HG03097 (cell line): ENCODE measurements at regions not wholly inside any gene's neighbourhood (a gene's known extent, or its start where the extent isn't known, plus 50 kb on each side); places are given as distances from the start of the nearest gene placed in this dataset.
"Not testable (repeated sequence)": the region's sequence is repeated elsewhere in the genome, so short reads cannot be mapped to it uniquely, and the experiment has no call there.

Experiments used
- ATAC-seq: cut with Tn5 transposase; IDR thresholded peaks from one replicate; pipeline ENCODE4 v1.9.1; 2021; ENCODE audit not compliant: unreplicated experiment, low FRiP score

GRCh38 chr10:52979295-52979990 is 206.9 kb upstream of the MBL2 start:
- ATAC-seq, result no peak

- no peak for ATAC-seq
These were observed 205.0 kb upstream of the MBL2 start for GRCh38 chr10:52977581-52977980.

- no peak for ATAC-seq
These were observed 195.5 kb upstream of the MBL2 start for GRCh38 chr10:52967806-52968795.

- no peak for ATAC-seq
These were observed 194.3 kb upstream of the MBL2 start for GRCh38 chr10:52966904-52967303.

- peak; percentile 99 for ATAC-seq
These were observed 193.4 kb upstream of the MBL2 start for GRCh38 chr10:52965938-52966401.

- ATAC-seq, result no peak
These were observed 192.9 kb upstream of the MBL2 start for GRCh38 chr10:52965509-52965908.

GRCh38 chr10:52961323-52961722 is 188.7 kb upstream of the MBL2 start:
- no peak for ATAC-seq

- ATAC-seq, result no peak
These were observed 187.2 kb upstream of the MBL2 start for GRCh38 chr10:52959810-52960209.

- ATAC-seq, result no peak
These were observed 184.3 kb upstream of the MBL2 start for GRCh38 chr10:52956861-52957260.

- ATAC-seq, result no peak
These were observed 183.9 kb upstream of the MBL2 start for GRCh38 chr10:52956461-52956860.

GRCh38 chr10:52955337-52955736 is 182.8 kb upstream of the MBL2 start:
- ATAC-seq, result no peak

GRCh38 chr10:52954407-52954806 is 181.8 kb upstream of the MBL2 start:
- no peak for ATAC-seq

- no peak for ATAC-seq
These were observed 179.9 kb upstream of the MBL2 start for GRCh38 chr10:52952391-52953055.

- no peak for ATAC-seq
These were observed 179.2 kb upstream of the MBL2 start for GRCh38 chr10:52951824-52952223.

GRCh38 chr10:52950578-52950977 is 178.0 kb upstream of the MBL2 start:
- ATAC-seq, result no peak

GRCh38 chr10:52949899-52950298 is 177.3 kb upstream of the MBL2 start:
- no peak for ATAC-seq

GRCh38 chr10:52946486-52946885 is 173.9 kb upstream of the MBL2 start:
- no peak for ATAC-seq

GRCh38 chr10:52945521-52945920 is 172.9 kb upstream of the MBL2 start:
- ATAC-seq, result not testable (repeated sequence)

- no peak for ATAC-seq
These were observed 168.3 kb upstream of the MBL2 start for GRCh38 chr10:52940921-52941320.

GRCh38 chr10:52939894-52940293 is 167.3 kb upstream of the MBL2 start:
- no peak for ATAC-seq

- no peak for ATAC-seq
These were observed 161.2 kb upstream of the MBL2 start for GRCh38 chr10:52933748-52934147.
